Heart right ventricle (tissue), 16 donors: ENCODE measurements at regions not wholly inside any gene's neighbourhood (a gene's known extent, or its start where the extent isn't known, plus 50 kb on each side); places are given as distances from the start of the nearest gene placed in this dataset.
"Not testable (repeated sequence)": the region's sequence is repeated elsewhere in the genome, so short reads cannot be mapped to it uniquely, and the experiment has no call there.

ENCODE experiments used
- ATAC-seq, 8 donors: fragments of 200-7000 bp; cut with Tn5 transposase; one replicate each; pipeline ENCODE4 v1.9.1; 2020; ENCODE audit warnings: mild to moderate bottlenecking in 8 of 8, moderate library complexity in 8 of 8, moderate number of reproducible peaks in 1 of 8
- DNase-seq, 2 donors: peaks; one replicate each; pipeline ENCODE4 v3.0.0-alpha.2; 2020
- H3K27ac ChIP-seq, 10 donors: fragments of 200-600 bp; sonication (generic) in 2 of 10; one replicate each; pipeline versions ENCODE4 v1.5.0 to v1.8.0; 2020 to 2022; ENCODE audit warnings: mild to moderate bottlenecking in 3 of 10
- H3K27me3 ChIP-seq, 7 donors: fragments of 200-600 bp; one replicate each; pipeline ENCODE4 v1.8.0; 2021 to 2022; ENCODE audit warnings: mild to moderate bottlenecking in 2 of 7
- H3K36me3 ChIP-seq, 9 donors: fragments of 200-600 bp; sonication (generic) in 1 of 9; one replicate each; pipeline versions ENCODE4 v1.5.0 to v1.8.0; 2020 to 2022; ENCODE audit warnings: mild to moderate bottlenecking in 2 of 9
- H3K4me1 ChIP-seq, 9 donors: fragments of 200-600 bp; sonication (generic) in 1 of 9; one replicate each; pipeline versions ENCODE4 v1.5.0 to v1.8.0; 2020 to 2022; ENCODE audit warnings: mild to moderate bottlenecking in 4 of 9
- H3K4me3 ChIP-seq, 10 donors: fragments of 200-600 bp; sonication (generic) in 2 of 10; one replicate each; pipeline versions ENCODE4 v1.5.0 to v1.8.0; 2020 to 2022; ENCODE audit warnings: mild to moderate bottlenecking in 7 of 10, moderate library complexity in 2 of 10
- H3K9me3 ChIP-seq, 11 donors: fragments of 200-600 bp in 10 of 11; sonication (generic) in 2 of 11; one replicate each; pipeline versions ENCODE4 v1.5.0 to v1.8.0; 2013 to 2022; ENCODE audit warnings: mild to moderate bottlenecking in 2 of 11, control low read depth in 1 of 11, moderate library complexity in 1 of 11
- WGBS, 2 donors: extraction: QIAGEN DNeasy Blood & Tissue Kit; methylation state at CpG; one replicate each; pipeline ENCODE4 v1.1.7; 2013; ENCODE audit warnings: inconsistent platforms in 1 of 2; 5-methylcytosine and 5-hydroxymethylcytosine counted together
- intact Hi-C, 10 donors: fragments of 100-400 bp; cut with DNase I; formaldehyde crosslinking; loops; one replicate each; pipeline versions ENCODE4 v1.11.1 to v1.14.2; 2022
- TF ChIP-seq, protein P1 (sequence below), 9 donors: fragments of 200-600 bp; sonication (generic) in 2 of 9; IDR thresholded peaks; one replicate each; pipeline versions ENCODE4 v1.5.0 to v1.8.0; 2021 to 2022; ENCODE audit warnings: antibody characterized with exemption in 9 of 9, mild to moderate bottlenecking in 5 of 9, moderate library complexity in 1 of 9
- donor health status: Arrhythmogenic right ventricular cardiomyopathy.
- donor health status: ischemic (EF 13 %, LVEDD 7.1; RV severe dilation, severe dysfunction).
- donor health status: healthy with polysubstance abuse.
- donor health status: DM: no; HTN: yes; CAD: no.
- donor health status: DM: no; HTN: no; CAD: no.
- donor health status: ischemic (EF 25% LVEDD 6.9; RV normal size, moderate dysfunction).
- donor health status: ischemic (EF 25% LVEDD 5.7; RV mildly dilated, moderate dysfunction).
- donor health status: healthy.
- donor health status: DM: yes; HTN: yes; CAD: no.
- donor health status: Ischemic cardiomyopathy.
- donor health status: ischemic (EF 35%, LVEDD 5.7; RV mildly dilated, moderate dysfunction).
- donor health status: nonischemic (EF 11% LVEDD 7.7; RV severe dilation, severe dysfunction).
- donor health status: DM: yes; HTN: yes; CAD: no.
- donor health status: PGD.
- donor health status: ischemic (EF 29% LVEDD 5.4; RV normal size, mild dysfunction).
- donor health status: nonischemic (EF 23%, LVEDD 6.1; RV moderate dilation, normal function).

DNA sequence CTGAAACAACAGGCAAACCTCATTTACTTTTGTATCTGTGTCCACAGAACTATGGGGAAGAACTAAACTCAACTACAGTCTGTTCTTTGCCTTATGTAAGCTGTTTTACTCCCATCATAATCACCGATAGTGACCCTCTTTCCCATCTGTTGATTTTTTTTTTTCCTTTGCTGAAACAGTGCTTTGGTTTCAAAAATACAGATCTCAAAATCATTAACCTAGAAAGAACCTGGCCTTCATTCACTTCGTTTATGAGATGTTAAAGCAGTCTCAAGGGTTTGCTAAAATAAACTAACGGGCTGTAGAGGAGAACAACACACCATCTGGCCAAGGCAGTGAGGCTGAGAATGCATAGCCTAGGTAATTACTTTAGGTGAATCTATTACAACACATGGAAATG lies 706.6 kb upstream of the ZNF608 start:
- intact Hi-C loops = no loop called here
- TF ChIP-seq, protein P1, sequence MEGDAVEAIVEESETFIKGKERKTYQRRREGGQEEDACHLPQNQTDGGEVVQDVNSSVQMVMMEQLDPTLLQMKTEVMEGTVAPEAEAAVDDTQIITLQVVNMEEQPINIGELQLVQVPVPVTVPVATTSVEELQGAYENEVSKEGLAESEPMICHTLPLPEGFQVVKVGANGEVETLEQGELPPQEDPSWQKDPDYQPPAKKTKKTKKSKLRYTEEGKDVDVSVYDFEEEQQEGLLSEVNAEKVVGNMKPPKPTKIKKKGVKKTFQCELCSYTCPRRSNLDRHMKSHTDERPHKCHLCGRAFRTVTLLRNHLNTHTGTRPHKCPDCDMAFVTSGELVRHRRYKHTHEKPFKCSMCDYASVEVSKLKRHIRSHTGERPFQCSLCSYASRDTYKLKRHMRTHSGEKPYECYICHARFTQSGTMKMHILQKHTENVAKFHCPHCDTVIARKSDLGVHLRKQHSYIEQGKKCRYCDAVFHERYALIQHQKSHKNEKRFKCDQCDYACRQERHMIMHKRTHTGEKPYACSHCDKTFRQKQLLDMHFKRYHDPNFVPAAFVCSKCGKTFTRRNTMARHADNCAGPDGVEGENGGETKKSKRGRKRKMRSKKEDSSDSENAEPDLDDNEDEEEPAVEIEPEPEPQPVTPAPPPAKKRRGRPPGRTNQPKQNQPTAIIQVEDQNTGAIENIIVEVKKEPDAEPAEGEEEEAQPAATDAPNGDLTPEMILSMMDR (IDR thresholded peaks at IDR 0.05) = no peak
- WGBS, 2 donors = 87 to 90% methylated on average over 3 of the region's 3 CpGs

DNA sequence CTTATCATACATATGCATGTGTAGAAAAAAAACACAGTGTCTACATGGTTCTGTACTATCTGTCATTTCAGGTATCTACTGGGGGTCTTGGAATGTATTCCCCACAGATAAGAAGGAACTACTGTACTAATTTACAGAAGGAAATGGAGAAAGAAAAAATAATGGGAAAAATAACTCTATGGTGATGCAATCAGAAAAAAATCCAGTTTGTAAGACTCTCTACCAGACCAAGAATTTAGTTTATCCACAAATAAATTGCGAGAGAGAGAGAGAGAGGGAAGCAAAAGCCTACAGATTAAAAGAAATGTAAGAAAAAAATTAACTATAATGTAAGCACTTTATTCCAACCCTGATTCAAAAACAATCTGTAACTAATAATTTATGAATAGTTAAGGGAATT lies 708.6 kb upstream of the ZNF608 start:
- WGBS, 2 donors = 65 to 78% methylated on average over 1 of the region's 1 CpG
- H3K36me3 ChIP-seq = no peaks in the 10 kb centered on the region
- TF ChIP-seq, protein P1 (IDR thresholded peaks at IDR 0.05) = no peak
- H3K4me3 ChIP-seq = no peak overlapping the region
- peaks cover 0 to 8% (median 0%) of the 10 kb centered on the region in 11 donors for H3K9me3 ChIP-seq
- intact Hi-C loops = no loop called here
- no peaks in the 10 kb centered on the region for H3K27me3 ChIP-seq
- H3K27ac ChIP-seq = no peak overlapping the region
- no peak for ATAC-seq
- no peaks in the 10 kb centered on the region for H3K4me1 ChIP-seq
- no peak for DNase-seq

More for the DNA sequence above, 706.6 kb upstream of the ZNF608 start:
- Histone ChIP-seq H3K4me3 (no peak overlapping the region), H3K27me3 (no peaks in the 10 kb centered on the region), H3K27ac (no peak overlapping the region), H3K9me3 (peaks cover 0 to 8% (median 0%) of the 10 kb centered on the region in 11 donors), H3K36me3 (no peaks in the 10 kb centered on the region), H3K4me1 (no peaks in the 10 kb centered on the region)
- ATAC-seq = no peak
- DNase-seq = no peak

DNA sequence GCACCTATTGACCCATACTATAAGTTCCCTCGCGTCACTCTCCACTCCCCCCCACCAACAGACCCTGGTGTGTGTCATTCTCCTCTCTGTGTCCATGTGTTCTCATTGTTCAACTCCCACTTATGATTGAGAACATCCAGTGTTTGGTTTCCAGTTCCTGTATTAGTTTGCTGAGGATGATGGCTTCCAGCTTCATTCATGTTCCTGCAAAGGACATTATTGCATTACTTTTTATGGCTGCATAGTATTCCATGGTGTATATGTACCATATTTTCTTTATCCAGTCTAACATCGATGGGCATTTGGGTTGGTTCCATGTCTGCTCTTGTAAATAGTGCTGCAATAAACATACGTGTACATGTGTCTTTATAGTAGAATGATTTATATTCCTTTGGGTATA lies 709.6 kb upstream of the ZNF608 start:
- ATAC-seq, H3K27me3 ChIP-seq, DNase-seq, H3K4me1 ChIP-seq, H3K27ac ChIP-seq, intact Hi-C loops, H3K4me3 ChIP-seq, H3K9me3 ChIP-seq, H3K36me3 ChIP-seq: not testable (repeated sequence)
- 94 to 95% methylated on average over 4 of the region's 4 CpGs for WGBS, 2 donors

GRCh38 chr5:125457617-125458016 lies 711.2 kb upstream of the ZNF608 start:
- no peaks in the 10 kb centered on the region for H3K36me3 ChIP-seq
- 86 to 96% methylated on average over 4 of the region's 4 CpGs for WGBS, 2 donors
- H3K9me3 ChIP-seq = peaks cover 0 to 8% (median 0%) of the 10 kb centered on the region in 11 donors
- no peaks in the 10 kb centered on the region for H3K4me1 ChIP-seq
- H3K27ac ChIP-seq = no peak overlapping the region
- TF ChIP-seq, protein P1 (IDR thresholded peaks at IDR 0.05) = no peak
- ATAC-seq = no peak
- no peak for DNase-seq
- intact Hi-C loops = no loop called here
- no peaks in the 10 kb centered on the region for H3K27me3 ChIP-seq
- no peak overlapping the region for H3K4me3 ChIP-seq

- DNase-seq = not testable (repeated sequence)
Observed at GRCh38 chr5:125458949-125459348, 712.5 kb upstream of the ZNF608 start.

More at GRCh38 chr5:125458949-125459348, 712.5 kb upstream of the ZNF608 start:
- H3K9me3 ChIP-seq, intact Hi-C loops, H3K27me3 ChIP-seq, H3K36me3 ChIP-seq, ATAC-seq, H3K27ac ChIP-seq, H3K4me3 ChIP-seq, H3K4me1 ChIP-seq: not testable (repeated sequence)
- 81 to 85% methylated on average over 2 of the region's 2 CpGs for WGBS, 2 donors
